GM21529 (cell line): ENCODE measurements at regions not wholly inside any gene's neighbourhood (a gene's known extent, or its start where the extent isn't known, plus 50 kb on each side); places are given as distances from the start of the nearest gene placed in this dataset.
A peak's percentile ranks its signal among the peaks of the same experiment; 100 is the strongest.

Source experiments
- ATAC-seq: cut with Tn5 transposase; IDR thresholded peaks from one replicate; pipeline ENCODE4 v1.9.1; 2021; ENCODE audit not compliant: unreplicated experiment

GRCh38 chr2:158732573-158733429 lies 62.3 kb upstream of the DAPL1 start:
- ATAC-seq: no peak

DNA sequence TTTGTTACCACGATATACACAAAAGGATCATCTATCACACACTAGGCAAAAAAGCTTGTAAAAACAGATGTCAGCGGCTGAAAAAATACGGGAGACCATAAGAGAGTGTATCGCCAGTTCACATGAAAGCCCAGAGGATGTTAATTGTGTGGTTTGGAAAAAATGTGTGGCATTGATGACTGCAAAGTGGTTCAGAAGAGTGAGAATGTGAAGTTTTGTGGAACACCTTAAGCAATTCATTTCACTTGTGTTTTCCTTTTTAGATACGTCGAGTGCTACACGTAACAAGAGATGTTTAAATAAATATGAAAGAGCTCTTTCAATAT lies 61.7 kb upstream of the DAPL1 start:
- no peak for ATAC-seq

DNA sequence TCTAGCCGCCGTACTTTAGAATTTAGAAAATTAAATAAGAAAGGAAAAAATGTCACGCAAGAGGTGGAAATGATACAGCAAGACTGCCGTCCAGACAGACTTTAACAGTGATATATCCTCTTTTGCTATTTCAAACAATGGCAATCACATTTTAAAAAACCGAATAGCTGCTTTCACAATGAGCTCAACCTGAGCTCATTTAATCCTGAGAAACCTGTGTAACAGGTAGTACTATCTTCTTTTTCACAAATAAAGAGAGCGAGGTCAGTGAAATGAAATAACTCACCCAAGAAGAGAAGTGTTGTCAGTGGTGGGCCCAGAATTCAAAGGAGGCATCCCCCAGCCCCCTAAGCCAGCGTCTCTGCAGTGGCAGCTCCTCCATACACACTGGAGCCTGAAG lies 60.7 kb upstream of the DAPL1 start:
- ATAC-seq: no peak

DNA sequence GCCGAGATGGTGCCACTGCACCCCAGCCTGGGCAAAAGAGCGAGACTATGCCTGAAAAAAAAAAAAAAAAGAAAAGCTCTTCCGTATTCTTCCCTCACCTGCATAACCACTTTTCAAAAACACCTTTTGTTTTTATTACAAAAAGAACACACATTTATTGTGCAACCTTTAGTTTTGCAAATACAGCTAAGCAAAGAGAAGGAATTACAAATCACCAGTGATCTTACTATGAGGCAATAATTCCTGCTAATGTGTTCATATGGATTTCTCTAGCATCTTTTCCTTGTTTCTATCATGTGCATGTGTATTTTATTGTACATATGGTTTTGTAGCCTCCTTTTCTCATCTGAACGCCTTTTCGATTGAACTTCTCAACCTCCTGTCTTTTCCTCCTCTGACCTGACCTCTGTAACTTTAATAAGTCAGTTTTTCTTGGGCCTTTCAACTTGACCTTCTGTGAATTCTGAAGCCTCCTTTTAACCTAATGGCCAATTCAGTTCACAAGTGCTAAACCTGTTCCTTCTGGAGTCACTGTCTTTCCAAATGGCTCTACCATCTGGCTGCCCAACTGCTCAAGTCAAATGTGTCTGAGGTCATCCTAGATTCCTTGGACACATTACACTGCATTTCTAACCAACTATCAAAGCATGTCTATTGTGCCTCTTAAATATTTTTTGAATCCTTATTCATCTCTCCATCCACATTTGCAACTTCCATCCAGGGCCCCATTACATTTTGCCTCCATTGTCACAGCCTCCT lies 59.1 kb upstream of the DAPL1 start:
- ATAC-seq: no peak

GRCh38 chr2:158738363-158738762 lies 56.8 kb upstream of the DAPL1 start:
- ATAC-seq: no peak

- no peak for ATAC-seq
These were observed 55.0 kb upstream of the DAPL1 start for GRCh38 chr2:158740127-158740526.

- no peak for ATAC-seq
These were observed 54.5 kb upstream of the DAPL1 start for GRCh38 chr2:158740621-158741020.

DNA sequence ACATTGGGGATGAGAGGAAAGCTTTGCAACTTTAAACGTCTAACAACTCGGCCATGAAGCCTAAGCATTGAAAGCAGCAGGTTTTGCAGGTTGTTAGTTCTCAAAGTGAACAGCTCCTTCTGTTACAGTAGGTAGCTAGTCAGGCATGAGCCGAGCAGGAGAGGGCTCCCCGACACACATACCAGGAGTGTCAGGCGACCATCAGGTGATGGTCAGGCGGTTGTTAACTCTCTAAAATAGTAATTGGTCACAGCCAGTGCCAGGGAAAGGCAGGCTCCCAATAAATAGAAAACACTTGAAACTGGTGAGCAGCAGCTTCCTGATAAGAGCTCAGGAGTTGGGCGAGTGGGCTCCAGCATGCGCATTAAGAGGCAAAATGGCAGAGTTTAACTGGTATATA lies 53.5 kb upstream of the DAPL1 start:
- no peak for ATAC-seq

DNA sequence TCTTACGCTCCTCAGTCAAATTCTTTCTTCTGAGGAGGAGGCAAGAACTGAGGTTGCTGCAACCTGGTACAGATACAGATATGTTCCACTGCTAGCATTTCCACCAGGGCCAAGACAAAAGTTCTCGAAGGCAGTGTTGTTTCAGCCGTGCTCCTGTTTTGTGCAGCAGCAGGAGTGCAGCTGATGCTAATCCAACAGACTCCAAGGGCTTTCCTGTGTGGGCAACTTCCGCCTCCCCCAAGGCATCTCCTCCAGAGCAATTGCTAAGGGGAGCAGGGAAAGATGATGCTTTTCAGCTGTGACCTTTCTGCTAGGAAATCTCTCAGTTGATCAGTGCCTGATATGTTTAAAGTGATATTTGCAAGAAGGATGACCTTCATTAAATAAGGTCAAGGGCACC lies 52.6 kb upstream of the DAPL1 start:
- no peak for ATAC-seq

DNA sequence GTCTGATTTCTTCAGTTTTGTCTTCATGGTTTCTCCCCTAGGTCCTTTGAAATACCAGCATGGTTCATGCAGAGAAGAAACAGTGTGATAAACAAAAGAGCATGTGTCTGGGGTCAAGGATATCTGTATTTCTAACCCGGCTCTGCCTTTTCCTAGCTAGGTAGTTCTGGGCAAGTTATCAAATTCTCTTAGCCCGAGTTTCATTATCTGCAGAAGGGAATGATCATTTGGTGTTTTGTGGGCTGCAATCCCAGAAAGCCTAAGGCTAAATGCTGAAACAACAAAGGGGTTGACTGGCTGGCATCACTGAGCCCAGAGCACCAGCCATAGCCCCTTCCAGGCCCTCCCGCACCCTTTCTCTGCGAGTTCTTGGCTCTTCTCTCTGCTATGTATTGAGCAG lies 51.7 kb upstream of the DAPL1 start:
- no peak for ATAC-seq

DNA sequence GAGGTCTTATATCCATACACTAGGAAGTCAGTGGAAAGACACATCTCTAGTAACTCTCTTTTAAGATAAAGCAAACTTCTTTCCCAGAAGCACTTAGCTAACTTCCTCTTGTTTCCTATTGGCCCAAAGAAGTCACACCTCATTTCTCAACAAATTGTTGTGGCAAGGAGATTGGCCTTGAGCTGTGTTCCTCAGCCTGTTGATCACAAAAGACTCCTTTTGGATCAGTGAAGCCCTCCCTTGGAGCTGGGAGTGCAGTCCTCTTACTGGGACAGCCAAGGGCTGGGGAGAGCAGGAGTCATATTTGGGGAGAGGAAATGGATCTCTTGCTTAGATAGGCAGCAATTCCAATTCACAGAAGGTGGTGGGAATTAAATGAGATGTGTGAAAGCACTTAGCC lies 51.2 kb upstream of the DAPL1 start:
- no peak for ATAC-seq

- ATAC-seq: peak; percentile 58
These were observed 49.9 kb upstream of the DAPL1 start for GRCh38 chr2:158745067-158745865.
